ENCODE measurements at regions not wholly inside any gene's neighbourhood (a gene's known extent, or its start where the extent isn't known, plus 50 kb on each side); places are given as distances from the start of the nearest gene placed in this dataset.

- Histone ChIP-seq H3K27me3 (no peaks in the 10 kb centered on the region), H3K4me1 (peaks cover 5 to 13% of the 10 kb centered on the region in 2 donors), H3K27ac (no peak overlapping the region), H3K36me3 (no peaks in the 10 kb centered on the region), H3K4me3 (no peak overlapping the region), H3K9me3 (no peaks in the 10 kb centered on the region)
- TF ChIP-seq POLR2AphosphoS5 (IDR thresholded peaks at IDR 0.05): no peak
- no peak for TF ChIP-seq POLR2A (IDR thresholded peaks at IDR 0.05)
- TF ChIP-seq CTCF (IDR thresholded peaks at IDR 0.05): no peak
- no peak for DNase-seq (ENCODE audit: low spot score in 2 of 2)
- intact Hi-C loops (cut with DNase I; ENCODE audit: low total_unique reads): no loop called here
Observed at GRCh38 chr2:38504169-38504568, 98.6 kb downstream of the HNRNPLL start.

GRCh38 chr2:38502107-38502506 lies 100.6 kb downstream of the HNRNPLL start:
- no peaks in the 10 kb centered on the region for H3K36me3 ChIP-seq
- no peak overlapping the region for H3K4me3 ChIP-seq
- no peaks in the 10 kb centered on the region for H3K9me3 ChIP-seq
- DNase-seq (ENCODE audit: low spot score in 2 of 2): no peak
- TF ChIP-seq POLR2A (IDR thresholded peaks at IDR 0.05) (no peak), POLR2AphosphoS5 (IDR thresholded peaks at IDR 0.05) (no peak), CTCF (IDR thresholded peaks at IDR 0.05) (no peak)
- peaks cover 0 to 5% of the 10 kb centered on the region in 2 donors for H3K4me1 ChIP-seq
- H3K27ac ChIP-seq: no peak overlapping the region
- intact Hi-C loops (cut with DNase I; ENCODE audit: low total_unique reads): no loop called here
- no peaks in the 10 kb centered on the region for H3K27me3 ChIP-seq

- H3K4me3 ChIP-seq: peak overlapping the region in 2 of 3 donors; percentile 4 to 45
- H3K9me3 ChIP-seq: no peaks in the 10 kb centered on the region
- peak overlapping the region; percentile 54 to 80 for H3K27ac ChIP-seq
- DNase-seq (ENCODE audit: low spot score in 2 of 2): no peak
- intact Hi-C loops (cut with DNase I; ENCODE audit: low total_unique reads): no loop called here
- no peaks in the 10 kb centered on the region for H3K27me3 ChIP-seq
- TF ChIP-seq CTCF (IDR thresholded peaks at IDR 0.05): no peak
- TF ChIP-seq POLR2AphosphoS5 (IDR thresholded peaks at IDR 0.05): peak in 1 of 3 donors; percentile 9
- H3K4me1 ChIP-seq: peaks cover 0 to 5% of the 10 kb centered on the region in 2 donors
- H3K36me3 ChIP-seq: no peaks in the 10 kb centered on the region
Observed at GRCh38 chr2:38500283-38500634, 102.5 kb downstream of the HNRNPLL start.

GRCh38 chr2:38499548-38500282 lies 103.0 kb downstream of the HNRNPLL start:
- no peak for TF ChIP-seq CTCF (IDR thresholded peaks at IDR 0.05)
- TF ChIP-seq POLR2AphosphoS5 (IDR thresholded peaks at IDR 0.05): peak in 2 of 3 donors; percentile 30 to 31
- Histone ChIP-seq H3K9me3 (no peaks in the 10 kb centered on the region), H3K4me1 (peaks cover 0 to 5% of the 10 kb centered on the region in 2 donors), H3K27ac (peak overlapping the region; percentile 54 to 80), H3K36me3 (no peaks in the 10 kb centered on the region), H3K4me3 (peak overlapping the region in 2 of 3 donors; percentile 4 to 45), H3K27me3 (no peaks in the 10 kb centered on the region)
- intact Hi-C loops (cut with DNase I; ENCODE audit: low total_unique reads): loop anchor here (2.0 kb wide), 1 partner anchor 67 kb away; no protein-coding TSS in a partner anchor
- peak in 1 of 2 donors; percentile 55 for DNase-seq (ENCODE audit: low spot score in 2 of 2)

- Histone ChIP-seq H3K27me3 (no peaks in the 10 kb centered on the region), H3K9me3 (no peaks in the 10 kb centered on the region), H3K36me3 (no peaks in the 10 kb centered on the region), H3K27ac (no peak overlapping the region), H3K4me1 (peaks cover 0 to 5% of the 10 kb centered on the region in 2 donors), H3K4me3 (no peak overlapping the region)
- no peak for DNase-seq (ENCODE audit: low spot score in 2 of 2)
- TF ChIP-seq POLR2AphosphoS5 (IDR thresholded peaks at IDR 0.05) (no peak), CTCF (IDR thresholded peaks at IDR 0.05) (no peak), POLR2A (IDR thresholded peaks at IDR 0.05) (no peak)
- intact Hi-C loops (cut with DNase I; ENCODE audit: low total_unique reads): loop anchor here (2.0 kb wide), 1 partner anchor 69 kb away; no protein-coding TSS in a partner anchor
Observed at GRCh38 chr2:38498045-38498481, 104.7 kb downstream of the HNRNPLL start.
